Endothelial cell of umbilical vein (primary cell): ENCODE measurements at regions not wholly inside any gene's neighbourhood (a gene's known extent, or its start where the extent isn't known, plus 50 kb on each side); places are given as distances from the start of the nearest gene placed in this dataset.
"Not testable (repeated sequence)": the region's sequence is repeated elsewhere in the genome, so short reads cannot be mapped to it uniquely, and the experiment has no call there.

Experiments used
- BruUV-seq: library from RNA; stranded (reverse); fragments of 400-500 nt; replicated peaks from 2 replicates; lab custom pipeline; 2021; lab: Mats Ljungman, UMichigan
- CTCF ChIA-PET: fragments of 300-600, 350-600 bp; sonication (Branson Sonifier 250); formaldehyde crosslinking; loops from one replicate; lab custom pipeline; 2021; ENCODE audit warnings: antibody characterized with exemption, inconsistent platforms; lab: Charles Lee
- POLR2A ChIA-PET: fragments of 300-600, 350-600 bp; sonication (Branson Sonifier 250); formaldehyde crosslinking; loops from one replicate; lab custom pipeline; 2021; ENCODE audit warnings: antibody characterized with exemption, inconsistent platforms; lab: Charles Lee
- DNase-seq: peaks from one replicate; pipeline ENCODE4 v3.0.0-alpha.2; 2011; ENCODE audit warnings: low read depth, low spot score
- FAIRE-seq: peaks from 2 replicates; lab custom pipeline; 2011; peaks lifted over from hg19 to GRCh38; lab: Jason Lieb, UNC
- H2AFZ ChIP-seq: 2 replicates; pipeline ENCODE4 v1.6.0; 2012; ENCODE audit warnings: low read depth, low read length, control low read depth, inconsistent platforms
- H3K27ac ChIP-seq: 2 replicates; pipeline ENCODE4 v1.5.1; 2011; ENCODE audit warnings: low read depth, mild to moderate bottlenecking, control low read depth, low read length, moderate library complexity; ENCODE audit not compliant: insufficient read depth
- H3K27me3 ChIP-seq, 2 experiments: 2 replicates each; pipeline versions ENCODE4 v1.6.0 to v1.6.1; 2011; ENCODE audit warnings: low read length in 2 of 2, mixed read lengths in 1 of 2; ENCODE audit not compliant: control insufficient read depth in 2 of 2, insufficient read depth in 2 of 2
- H3K36me3 ChIP-seq, 2 experiments: 2 replicates in 1 of 2; 3 replicates in 1 of 2; pipeline ENCODE4 v1.5.1; 2011; ENCODE audit warnings: low read length in 2 of 2, mild to moderate bottlenecking in 1 of 2, moderate library complexity in 1 of 2; ENCODE audit not compliant: control insufficient read depth in 2 of 2, insufficient read depth in 2 of 2; ENCODE audit errors: extremely low read depth in 1 of 2
- H3K4me1 ChIP-seq: 3 replicates; pipeline ENCODE4 v1.5.1; 2011; ENCODE audit warnings: mild to moderate bottlenecking, low read length; ENCODE audit not compliant: control insufficient read depth, insufficient read depth; ENCODE audit errors: extremely low read depth
- H3K4me2 ChIP-seq: 2 replicates; pipeline ENCODE4 v1.6.1; 2011; ENCODE audit warnings: low read length, control low read depth, mixed read lengths; ENCODE audit not compliant: insufficient read depth
- H3K4me3 ChIP-seq, 3 experiments: fragments of 200-600 bp in 1 of 3; sonication (generic), shearing (Covaris generic) in 1 of 3; replicated peaks in 1 of 3; 2 replicates each; pipeline ENCODE4 v1.5.1; 2011 to 2016; ENCODE audit warnings: control low read depth in 3 of 3, low read length in 3 of 3, mild to moderate bottlenecking in 2 of 3, inconsistent platforms in 1 of 3, low read depth in 1 of 3, moderate library complexity in 1 of 3; ENCODE audit not compliant: insufficient read depth in 1 of 3
- H3K79me2 ChIP-seq: 2 replicates; pipeline ENCODE4 v1.6.0; 2012; ENCODE audit warnings: low read length, inconsistent platforms; ENCODE audit not compliant: control insufficient read depth, insufficient read depth
- H3K9ac ChIP-seq: replicated peaks from 2 replicates; pipeline ENCODE3; 2011; ENCODE audit warnings: low read length, control low read depth; ENCODE audit not compliant: insufficient read depth; ENCODE audit errors: extremely low read depth
- H3K9me1 ChIP-seq: replicated peaks from 3 replicates; pipeline ENCODE4 v1.6.0; 2011; ENCODE audit warnings: mild to moderate bottlenecking, low read length; ENCODE audit not compliant: control insufficient read depth, insufficient read depth; ENCODE audit errors: extremely low read depth
- H3K9me3 ChIP-seq: replicated peaks from 2 replicates; pipeline ENCODE4 v1.5.1; 2012; ENCODE audit warnings: low read length, inconsistent platforms; ENCODE audit not compliant: control insufficient read depth, insufficient read depth
- H4K20me1 ChIP-seq: replicated peaks from 2 replicates; pipeline ENCODE3; 2011; ENCODE audit warnings: mild to moderate bottlenecking, low read length; ENCODE audit not compliant: control insufficient read depth, insufficient read depth; ENCODE audit errors: extremely low read depth
- EZH2 ChIP-seq: IDR thresholded peaks from 2 replicates; pipeline ENCODE4 v1.6.1; 2012; ENCODE audit warnings: borderline replicate concordance, low read depth, mild to moderate bottlenecking, moderate library complexity, low read length, inconsistent platforms; ENCODE audit not compliant: severe bottlenecking
- FOS ChIP-seq: IDR thresholded peaks from 2 replicates; pipeline ENCODE4 v1.6.1; 2011; ENCODE audit warnings: mild to moderate bottlenecking, low read length, moderate library complexity, borderline replicate concordance; ENCODE audit not compliant: insufficient read depth
- GATA2 ChIP-seq: IDR thresholded peaks from 2 replicates; pipeline ENCODE4 v1.7.0; 2011; ENCODE audit warnings: low read depth, mild to moderate bottlenecking, moderate library complexity, mixed read lengths, low read length; ENCODE audit not compliant: insufficient read length, insufficient read depth
- JUN ChIP-seq: IDR thresholded peaks from 2 replicates; pipeline ENCODE4 v1.6.1; 2011; ENCODE audit warnings: borderline replicate concordance, low read depth; ENCODE audit not compliant: insufficient read length, insufficient read depth
- MAX ChIP-seq: IDR thresholded peaks from 2 replicates; pipeline ENCODE4 v1.6.1; 2011; ENCODE audit not compliant: insufficient read depth, insufficient read length
- MYC ChIP-seq: IDR thresholded peaks from one replicate; pipeline ENCODE4 v1.6.1; 2011; ENCODE audit warnings: mild to moderate bottlenecking, low read depth, low read length
- POLR2A ChIP-seq: IDR thresholded peaks from 2 replicates; pipeline ENCODE4 v1.6.1; 2012; ENCODE audit warnings: low read depth, mild to moderate bottlenecking, control low read depth, low read length
- POLR2AphosphoS5 ChIP-seq: IDR thresholded peaks from 2 replicates; pipeline ENCODE4 v1.6.1; 2012; ENCODE audit warnings: low read depth, mild to moderate bottlenecking, control low read depth, low read length, moderate library complexity; ENCODE audit not compliant: insufficient read depth
- dilution Hi-C: fragments of 300-500 bp; cut with MboI; formaldehyde crosslinking; loops from one replicate; pipeline ENCODE4 v1.15.0; 2019; ENCODE audit warnings: low sequenced_read_pairs; ENCODE audit not compliant: extremely low pct_ligation_motif_present
- intact Hi-C: fragments of 100-400 bp; cut with micrococcal nuclease; formaldehyde crosslinking; loops from one replicate; pipeline ENCODE4 v1.10.0; 2022
- TF ChIP-seq, protein P1 (sequence below), 2 donors: IDR thresholded peaks; 1 replicate in 1 of 2; 2 replicates in 1 of 2; pipeline ENCODE4 v1.5.1; 2011; ENCODE audit warnings: low read length in 2 of 2, mild to moderate bottlenecking in 2 of 2, moderate library complexity in 2 of 2, control low read depth in 1 of 2, inconsistent platforms in 1 of 2, low read depth in 1 of 2; ENCODE audit not compliant: insufficient read depth in 1 of 2; ENCODE audit errors: extremely low read depth in 1 of 2

DNA sequence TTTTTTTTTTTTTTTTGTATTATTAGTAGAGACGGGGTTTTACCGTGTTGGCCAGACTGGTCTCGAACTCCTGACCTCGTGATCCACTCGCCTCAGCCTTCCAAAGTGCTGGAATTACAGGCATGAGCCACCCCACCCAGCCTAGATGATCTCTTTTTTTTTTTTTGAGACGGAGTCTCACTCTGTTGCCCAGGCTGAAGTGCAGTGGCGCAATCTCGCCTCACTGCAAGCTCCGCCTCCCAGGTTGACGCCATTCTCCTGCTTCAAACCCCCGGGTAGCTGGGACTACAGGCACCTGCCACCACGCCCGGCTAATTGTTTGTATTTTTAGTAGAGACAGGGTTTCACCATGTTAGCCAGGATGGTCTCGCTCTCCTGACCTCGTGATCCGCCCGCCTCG, 216.8 kb downstream of the ZIC5 start:
- intact Hi-C loops, H3K4me2 ChIP-seq, FAIRE-seq, H3K4me1 ChIP-seq, H3K9me3 ChIP-seq, H4K20me1 ChIP-seq, H3K4me3 ChIP-seq, BruUV-seq, H3K36me3 ChIP-seq, H3K27ac ChIP-seq, H2AFZ ChIP-seq, H3K9me1 ChIP-seq, H3K27me3 ChIP-seq, dilution Hi-C loops, H3K9ac ChIP-seq, H3K79me2 ChIP-seq, DNase-seq: not testable (repeated sequence)
- ChIA-PET CTCF (interaction anchor here (0.7 kb wide), 1 partner anchor 59 kb away, joined by 3 read pairs; no protein-coding TSS in a partner anchor), POLR2A (interaction anchor here (0.8 kb wide), 1 partner anchor 11 kb away, joined by 6 read pairs; no protein-coding TSS in a partner anchor)

DNA sequence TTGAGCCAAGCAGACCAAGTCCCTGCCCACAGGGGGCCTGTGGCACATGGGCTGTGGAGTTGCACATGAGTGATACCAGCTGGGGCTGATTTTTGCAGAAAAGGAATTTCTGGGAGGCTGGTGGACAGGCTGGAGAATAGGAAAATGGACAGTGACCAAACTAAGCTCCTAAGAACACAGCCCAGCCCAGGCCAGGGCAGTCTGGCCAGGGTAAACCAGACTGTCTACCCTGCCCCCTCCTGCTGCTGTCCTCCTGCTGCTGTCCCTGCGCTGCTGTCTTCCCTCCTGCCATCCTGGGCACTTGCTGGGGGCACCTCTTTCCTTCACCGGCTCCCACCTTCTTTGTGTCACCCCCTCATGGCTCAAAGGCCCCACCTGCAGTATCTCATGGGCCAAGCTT, 219.2 kb downstream of the ZIC5 start:
- no peak for DNase-seq
- H3K4me3 ChIP-seq: no peak overlapping the region
- peaks cover 0 to 2% of the 10 kb centered on the region in 2 experiments for H3K27me3 ChIP-seq
- H3K36me3 ChIP-seq: no peaks in the 10 kb centered on the region
- dilution Hi-C loops: no loop called here
- no TSS peak for BruUV-seq
- no peak overlapping the region for H3K27ac ChIP-seq
- intact Hi-C loops: no loop called here
- no peaks in the 10 kb centered on the region for H3K79me2 ChIP-seq
- H3K9ac ChIP-seq: no peak overlapping the region
- FAIRE-seq: no peak
- no peak overlapping the region for H2AFZ ChIP-seq
- TF ChIP-seq JUN (no peak), MAX (no peak), POLR2AphosphoS5 (no peak), FOS (no peak), MYC (no peak), POLR2A (no peak), GATA2 (no peak), EZH2 (no peak)
- TF ChIP-seq, protein P1, sequence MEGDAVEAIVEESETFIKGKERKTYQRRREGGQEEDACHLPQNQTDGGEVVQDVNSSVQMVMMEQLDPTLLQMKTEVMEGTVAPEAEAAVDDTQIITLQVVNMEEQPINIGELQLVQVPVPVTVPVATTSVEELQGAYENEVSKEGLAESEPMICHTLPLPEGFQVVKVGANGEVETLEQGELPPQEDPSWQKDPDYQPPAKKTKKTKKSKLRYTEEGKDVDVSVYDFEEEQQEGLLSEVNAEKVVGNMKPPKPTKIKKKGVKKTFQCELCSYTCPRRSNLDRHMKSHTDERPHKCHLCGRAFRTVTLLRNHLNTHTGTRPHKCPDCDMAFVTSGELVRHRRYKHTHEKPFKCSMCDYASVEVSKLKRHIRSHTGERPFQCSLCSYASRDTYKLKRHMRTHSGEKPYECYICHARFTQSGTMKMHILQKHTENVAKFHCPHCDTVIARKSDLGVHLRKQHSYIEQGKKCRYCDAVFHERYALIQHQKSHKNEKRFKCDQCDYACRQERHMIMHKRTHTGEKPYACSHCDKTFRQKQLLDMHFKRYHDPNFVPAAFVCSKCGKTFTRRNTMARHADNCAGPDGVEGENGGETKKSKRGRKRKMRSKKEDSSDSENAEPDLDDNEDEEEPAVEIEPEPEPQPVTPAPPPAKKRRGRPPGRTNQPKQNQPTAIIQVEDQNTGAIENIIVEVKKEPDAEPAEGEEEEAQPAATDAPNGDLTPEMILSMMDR (IDR thresholded peaks at IDR 0.05; ENCODE audit: extremely low read depth in 1 of 2, insufficient read depth in 1 of 2, low read depth in 1 of 2, low read length in 2 of 2): no peak
- H3K9me1 ChIP-seq: no peaks in the 10 kb centered on the region
- no peaks in the 10 kb centered on the region for H3K4me1 ChIP-seq
- H3K9me3 ChIP-seq: no peaks in the 10 kb centered on the region
- H3K4me2 ChIP-seq: no peak overlapping the region
- CTCF ChIA-PET: no interaction called here
- POLR2A ChIA-PET: no interaction called here
- no peaks in the 10 kb centered on the region for H4K20me1 ChIP-seq
